HG03196 (cell line): ENCODE measurements at regions not wholly inside any gene's neighbourhood (a gene's known extent, or its start where the extent isn't known, plus 50 kb on each side); places are given as distances from the start of the nearest gene placed in this dataset.

Experiments used
- ATAC-seq: cut with Tn5 transposase; IDR thresholded peaks from one replicate; pipeline ENCODE4 v1.9.1; 2021; ENCODE audit not compliant: unreplicated experiment

GRCh38 chr12:17695495-17695894, 394.5 kb downstream of the RERGL start:
- ATAC-seq, result no peak

GRCh38 chr12:17691369-17691768, 398.6 kb downstream of the RERGL start:
- ATAC-seq, result no peak

GRCh38 chr12:17680220-17680619, 409.8 kb downstream of the RERGL start:
- no peak for ATAC-seq

- ATAC-seq, result no peak
These were observed 423.2 kb downstream of the RERGL start for GRCh38 chr12:17666641-17667324.

GRCh38 chr12:17665839-17666238, 424.2 kb downstream of the RERGL start:
- no peak for ATAC-seq

GRCh38 chr12:17661250-17661649, 428.7 kb downstream of the RERGL start:
- ATAC-seq, result no peak

GRCh38 chr12:17652436-17652835, 437.6 kb downstream of the RERGL start:
- no peak for ATAC-seq

- ATAC-seq, result no peak
These were observed 447.7 kb downstream of the RERGL start for GRCh38 chr12:17642340-17642650.

GRCh38 chr12:17640615-17641014, 449.4 kb downstream of the RERGL start:
- ATAC-seq, result no peak

GRCh38 chr12:17618831-17619230, 471.2 kb downstream of the RERGL start:
- ATAC-seq, result no peak

- no peak for ATAC-seq
These were observed 480.3 kb downstream of the RERGL start for GRCh38 chr12:17609701-17610100.

GRCh38 chr12:17609153-17609552, 480.8 kb downstream of the RERGL start:
- ATAC-seq, result no peak

- no peak for ATAC-seq
These were observed 494.9 kb downstream of the RERGL start for GRCh38 chr12:17595111-17595510.

GRCh38 chr12:17593715-17594406, 496.1 kb downstream of the RERGL start:
- ATAC-seq, result no peak

- ATAC-seq, result no peak
These were observed 497.5 kb downstream of the RERGL start for GRCh38 chr12:17592472-17592871.

- no peak for ATAC-seq
These were observed 498.9 kb downstream of the RERGL start for GRCh38 chr12:17591005-17591681.

GRCh38 chr12:17588968-17589367, 501.0 kb downstream of the RERGL start:
- no peak for ATAC-seq

- no peak for ATAC-seq
These were observed 510.6 kb downstream of the RERGL start for GRCh38 chr12:17579205-17580026.

- ATAC-seq, result no peak
These were observed 512.6 kb downstream of the RERGL start for GRCh38 chr12:17577405-17577804.

- ATAC-seq, result no peak
These were observed 517.7 kb downstream of the RERGL start for GRCh38 chr12:17572250-17572649.

- ATAC-seq, result no peak
These were observed 518.9 kb downstream of the RERGL start for GRCh38 chr12:17571047-17571446.
